WERI-Rb-1 (cell line): ENCODE measurements at regions not wholly inside any gene's neighbourhood (a gene's known extent, or its start where the extent isn't known, plus 50 kb on each side); places are given as distances from the start of the nearest gene placed in this dataset.

Experiments
- DNase-seq: peaks from one replicate; pipeline ENCODE4 v3.0.0-alpha.2; 2020
- H3K27ac ChIP-seq: fragments of 250-450 bp; sonication (Bioruptor Pico); 2 replicates; pipeline ENCODE4 v1.5.1; 2020; ENCODE audit warnings: mild to moderate bottlenecking, moderate library complexity
- H3K27me3 ChIP-seq: fragments of 250-450 bp; sonication (Bioruptor Pico); 2 replicates; pipeline ENCODE4 v1.5.1; 2021; ENCODE audit warnings: mild to moderate bottlenecking, low read depth, moderate library complexity; ENCODE audit not compliant: insufficient read depth, severe bottlenecking
- H3K36me3 ChIP-seq: fragments of 250-450 bp; sonication (Bioruptor Pico); 2 replicates; pipeline ENCODE4 v1.5.1; 2020; ENCODE audit warnings: mild to moderate bottlenecking, moderate library complexity
- H3K4me3 ChIP-seq: 2 replicates; pipeline ENCODE4 v1.5.1; 2011; ENCODE audit warnings: low read depth, mild to moderate bottlenecking, control low read depth, low read length
- H3K9me3 ChIP-seq: fragments of 250-450 bp; sonication (Bioruptor Pico); 2 replicates; pipeline ENCODE4 v1.5.1; 2021; ENCODE audit warnings: mild to moderate bottlenecking, moderate library complexity; ENCODE audit not compliant: severe bottlenecking
- CTCF ChIP-seq: IDR thresholded peaks from 2 replicates; pipeline ENCODE4 v1.5.1; 2011; ENCODE audit warnings: low read depth, mild to moderate bottlenecking, control low read depth, inconsistent platforms, low read length

DNA sequence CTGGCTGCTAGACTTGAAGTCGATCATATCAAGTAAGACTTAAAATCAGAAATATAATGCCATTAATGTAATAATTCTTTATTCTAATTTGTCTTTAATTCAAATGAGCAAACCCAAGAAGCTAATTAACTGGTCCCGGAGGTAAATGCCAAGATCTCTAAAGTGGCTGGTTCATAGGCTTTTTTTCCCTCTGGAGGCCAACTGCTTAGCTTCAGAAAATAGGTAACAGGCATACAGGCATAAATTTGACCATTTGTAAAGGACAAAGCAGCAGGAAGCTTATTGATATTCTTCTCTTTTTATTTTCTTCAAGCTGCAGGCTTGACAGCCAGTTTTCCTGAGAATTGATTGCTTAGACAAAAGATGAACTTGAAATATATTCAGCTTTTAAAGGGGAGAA, 158.6 kb upstream of the RAP2B start:
- TF ChIP-seq CTCF: no peak
- H3K4me3 ChIP-seq: no peak overlapping the region
- DNase-seq: no peak
- H3K27ac ChIP-seq: no peak overlapping the region
- no peaks in the 10 kb centered on the region for H3K9me3 ChIP-seq
- H3K36me3 ChIP-seq: no peaks in the 10 kb centered on the region
- no peaks in the 10 kb centered on the region for H3K27me3 ChIP-seq

DNA sequence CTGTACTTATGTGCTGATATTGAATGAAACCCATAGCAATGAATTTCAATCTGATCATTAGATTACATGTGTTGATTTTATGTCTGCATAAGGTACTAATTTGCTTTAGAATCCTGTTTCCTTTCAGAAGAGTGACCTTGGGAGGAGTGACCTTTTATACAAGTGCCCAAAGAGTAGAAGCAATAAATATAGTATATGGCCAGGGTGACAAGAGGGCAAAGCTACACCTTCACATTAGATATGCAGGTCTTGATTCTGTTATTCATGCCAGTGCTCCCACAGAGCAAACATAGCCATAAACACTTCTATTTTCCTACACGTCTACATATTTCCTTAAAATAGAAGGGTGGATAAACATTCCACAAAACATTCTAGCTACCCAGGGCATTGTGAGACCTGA, 158.2 kb upstream of the RAP2B start:
- DNase-seq: no peak
- Histone ChIP-seq H3K9me3 (no peaks in the 10 kb centered on the region), H3K27ac (no peak overlapping the region), H3K4me3 (no peak overlapping the region), H3K27me3 (no peaks in the 10 kb centered on the region), H3K36me3 (no peaks in the 10 kb centered on the region)
- no peak for TF ChIP-seq CTCF

- no peak for DNase-seq
- no peak for TF ChIP-seq CTCF
- no peak overlapping the region for H3K27ac ChIP-seq
- H3K4me3 ChIP-seq: no peak overlapping the region
- no peaks in the 10 kb centered on the region for H3K27me3 ChIP-seq
- H3K36me3 ChIP-seq: no peaks in the 10 kb centered on the region
- no peaks in the 10 kb centered on the region for H3K9me3 ChIP-seq
These were observed 153.8 kb upstream of the RAP2B start for GRCh38 chr3:153008226-153008625.

GRCh38 chr3:153023896-153024295, 138.1 kb upstream of the RAP2B start:
- Histone ChIP-seq H3K27me3 (no peaks in the 10 kb centered on the region), H3K36me3 (no peaks in the 10 kb centered on the region), H3K9me3 (no peaks in the 10 kb centered on the region), H3K27ac (no peak overlapping the region), H3K4me3 (no peak overlapping the region)
- no peak for TF ChIP-seq CTCF
- no peak for DNase-seq

DNA sequence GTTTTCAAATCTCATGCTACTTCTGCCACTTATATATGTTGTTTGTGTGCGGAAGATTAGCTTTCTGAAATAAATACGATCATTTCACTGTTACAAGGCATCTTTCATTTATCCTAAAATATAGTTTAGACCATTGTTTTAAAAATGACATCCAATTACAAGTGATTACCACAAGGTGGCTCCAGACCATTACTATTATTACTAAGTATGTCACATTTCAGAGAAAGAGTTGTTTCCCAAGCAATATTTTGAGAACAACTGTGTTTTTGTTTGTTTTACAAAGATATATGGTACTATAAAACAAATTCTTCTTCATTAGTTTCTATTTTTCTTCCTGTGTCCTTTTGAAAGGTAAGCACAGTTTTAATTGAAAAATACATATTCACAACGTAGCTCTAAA, 136.0 kb upstream of the RAP2B start:
- TF ChIP-seq CTCF: 0 out of 2 replicates have a peak, but pooled peaks have one; percentile 12
- Histone ChIP-seq H3K27me3 (no peaks in the 10 kb centered on the region), H3K9me3 (no peaks in the 10 kb centered on the region), H3K4me3 (no peak overlapping the region), H3K27ac (no peak overlapping the region), H3K36me3 (no peaks in the 10 kb centered on the region)
- no peak for DNase-seq

DNA sequence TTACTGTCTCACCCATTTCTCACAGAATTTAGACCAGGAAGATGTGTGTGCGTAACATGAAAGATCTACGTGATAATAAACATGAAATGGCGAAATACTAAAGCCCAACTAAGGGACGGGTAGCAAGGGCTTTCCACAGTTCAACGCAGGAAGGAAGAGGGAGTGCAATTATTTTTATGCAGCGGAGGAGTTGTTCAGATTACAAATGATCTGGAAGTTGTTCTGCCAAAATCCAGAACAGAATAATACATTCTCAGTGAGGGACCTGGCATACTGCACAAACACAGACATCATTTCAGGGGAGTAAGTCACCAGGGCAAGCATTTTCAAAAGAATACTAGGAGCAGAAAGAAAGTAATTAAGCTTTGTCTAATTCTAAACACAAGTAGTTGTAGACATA, 133.6 kb upstream of the RAP2B start:
- DNase-seq: no peak
- Histone ChIP-seq H3K27ac (no peak overlapping the region), H3K4me3 (no peak overlapping the region), H3K36me3 (no peaks in the 10 kb centered on the region), H3K27me3 (no peaks in the 10 kb centered on the region), H3K9me3 (no peaks in the 10 kb centered on the region)
- TF ChIP-seq CTCF: no peak
